ENCODE measurements at regions not wholly inside any gene's neighbourhood (a gene's known extent, or its start where the extent isn't known, plus 50 kb on each side); places are given as distances from the start of the nearest gene placed in this dataset.

GRCh38 chr2:160583146-160583535 is 89.5 kb upstream of the RBMS1 start:
- TF ChIP-seq CTCF (IDR thresholded peaks at IDR 0.05) (no peak), POLR2A (IDR thresholded peaks at IDR 0.05) (no peak)

All from esophagus squamous epithelium (tissue), 4 donors.